A549 (cell line): ENCODE measurements at regions not wholly inside any gene's neighbourhood (a gene's known extent, or its start where the extent isn't known, plus 50 kb on each side); places are given as distances from the start of the nearest gene placed in this dataset.

Experiments used
- ATAC-seq, 2 experiments: fragments of 200-7000 bp in 1 of 2; fragments of >200 bp in 1 of 2; cut with Nextera tagmentation in 1 of 2; cut with Tn5 transposase in 1 of 2; 3 replicates each; pipeline versions ENCODE4 v1.8.0 to v1.9.1; 2018 to 2020; ENCODE audit warnings: mild to moderate bottlenecking in 1 of 2, moderate library complexity in 1 of 2
- CTCF ChIA-PET: fragments of 300-600 bp; sonication (Branson Sonifier 250); formaldehyde crosslinking; extraction: SDS; loops from one replicate; lab custom pipeline; 2021; ENCODE audit warnings: antibody characterized with exemption, inconsistent platforms; lab: Yijun Ruan, JAX
- POLR2A ChIA-PET: fragments of 350-600 bp; formaldehyde crosslinking; extraction: SDS; loops from one replicate; lab custom pipeline; 2021; ENCODE audit warnings: antibody characterized with exemption, inconsistent platforms; lab: Yijun Ruan, JAX
- DNase-seq, 2 experiments: peaks; one replicate each; pipeline versions ENCODE4 v3.0.0 to v3.0.0-alpha.2; 2011 to 2016; ENCODE audit warnings: low read depth in 1 of 2, low spot score in 1 of 2
- FAIRE-seq: peaks from 2 replicates; lab custom pipeline; 2011; peaks lifted over from hg19 to GRCh38; lab: Jason Lieb, UNC
- H3K27ac ChIP-seq, 2 experiments: fragments of >200 bp; sonication (Bioruptor Twin); formaldehyde crosslinking; 3 replicates each; pipeline ENCODE4 v1.5.1; 2016 to 2017
- H3K4me1 ChIP-seq: fragments of >200 bp; sonication (Bioruptor Twin); formaldehyde crosslinking; 3 replicates; pipeline ENCODE4 v1.6.1; 2016
- H3K4me2 ChIP-seq: fragments of >200 bp; sonication (Bioruptor Twin); formaldehyde crosslinking; 3 replicates; pipeline ENCODE4 v1.6.1; 2016
- H3K4me3 ChIP-seq: fragments of >200 bp; sonication (Bioruptor Twin); formaldehyde crosslinking; 3 replicates; pipeline ENCODE4 v1.5.1; 2016
- H3K9me3 ChIP-seq: fragments of >200 bp; sonication (Bioruptor Twin); formaldehyde crosslinking; 3 replicates; pipeline ENCODE4 v1.6.1; 2016
- CEBPB ChIP-seq, 2 experiments: fragments of >200 bp in 1 of 2; sonication (Bioruptor Twin) in 1 of 2; formaldehyde crosslinking in 1 of 2; IDR thresholded peaks; 2 replicates each; pipeline ENCODE4 v1.6.1; 2012 to 2016
- CHD2 ChIP-seq: fragments of 150-350 bp; IDR thresholded peaks from 2 replicates; pipeline ENCODE4 v1.6.1; 2014; ENCODE audit warnings: low read length; ENCODE audit not compliant: partially characterized antibody
- EHF ChIP-seq: fragments of 250-450 bp; sonication (Bioruptor Pico); IDR thresholded peaks from 2 replicates; pipeline ENCODE4 v1.5.0; 2020; ENCODE audit warnings: mild to moderate bottlenecking
- EP300 ChIP-seq, 2 experiments: fragments of >200 bp; sonication (Bioruptor Twin); formaldehyde crosslinking; IDR thresholded peaks; 2 replicates in 1 of 2; 3 replicates in 1 of 2; pipeline ENCODE4 v1.6.1; 2016 to 2017
- ESRRA ChIP-seq: fragments of 150-350 bp; IDR thresholded peaks from 2 replicates; pipeline ENCODE4 v1.6.1; 2014; ENCODE audit warnings: mild to moderate bottlenecking, low read length, borderline replicate concordance
- FOSL2 ChIP-seq, 2 experiments: fragments of 450-650 bp in 1 of 2; fragments of >200 bp in 1 of 2; sonication (Bioruptor Twin) in 1 of 2; formaldehyde crosslinking; IDR thresholded peaks; 2 replicates each; pipeline versions ENCODE4 v1.5.0 to v1.6.1; 2016 to 2020; ENCODE audit warnings: mild to moderate bottlenecking in 1 of 2, moderate library complexity in 1 of 2
- HEYL ChIP-seq: fragments of 250-450 bp; sonication (Bioruptor Pico); IDR thresholded peaks from 2 replicates; pipeline ENCODE4 v1.8.0; 2021; ENCODE audit warnings: mild to moderate bottlenecking, moderate library complexity
- HOXB13 ChIP-seq: fragments of 250-450 bp; sonication (Bioruptor Pico); IDR thresholded peaks from 2 replicates; pipeline ENCODE4 v1.5.0; 2020; ENCODE audit warnings: low read depth, mild to moderate bottlenecking, moderate library complexity
- KDM1A ChIP-seq: fragments of 200-600 bp; sonication (generic); IDR thresholded peaks from 2 replicates; pipeline ENCODE4 v1.6.1; 2016; ENCODE audit warnings: low read depth, mild to moderate bottlenecking
- MAZ ChIP-seq: fragments of 150-350 bp; IDR thresholded peaks from 2 replicates; pipeline ENCODE4 v1.6.1; 2014; ENCODE audit warnings: antibody characterized with exemption, low read depth, low read length, borderline replicate concordance
- MYC ChIP-seq: IDR thresholded peaks from 2 replicates; pipeline ENCODE4 v1.6.1; 2012; ENCODE audit warnings: mild to moderate bottlenecking, inconsistent platforms, low read length, improper control_type of control experiment, borderline replicate concordance
- NFE2L2 ChIP-seq: fragments of 150-350 bp; conservative IDR thresholded peaks from 2 replicates; pipeline ENCODE4 v1.6.1; 2014; ENCODE audit warnings: low read length
- PHF8 ChIP-seq: fragments of 200-600 bp; sonication (generic); IDR thresholded peaks from 2 replicates; pipeline ENCODE4 v1.6.1; 2016; ENCODE audit warnings: low read depth, mild to moderate bottlenecking, antibody characterized with exemption, moderate library complexity, borderline replicate concordance
- RCOR1 ChIP-seq: fragments of 150-350 bp; IDR thresholded peaks from 2 replicates; pipeline ENCODE4 v1.6.1; 2014; ENCODE audit warnings: antibody characterized with exemption, low read length, low read depth
- RFX5 ChIP-seq: fragments of 450-650 bp; IDR thresholded peaks from 2 replicates; pipeline ENCODE4 v1.7.1; 2014; ENCODE audit warnings: antibody characterized with exemption, mild to moderate bottlenecking, moderate library complexity
- RNF2 ChIP-seq: fragments of 200-600 bp; sonication (generic); IDR thresholded peaks from 2 replicates; pipeline ENCODE4 v1.6.1; 2016; ENCODE audit warnings: low read depth, mild to moderate bottlenecking, antibody characterized with exemption, moderate library complexity, borderline replicate concordance
- SMC3 ChIP-seq: fragments of >200 bp; sonication (Bioruptor Twin); formaldehyde crosslinking; IDR thresholded peaks from 3 replicates; pipeline ENCODE4 v1.6.1; 2018; ENCODE audit warnings: inconsistent platforms
- TFCP2L1 ChIP-seq: fragments of 250-450 bp; sonication (Bioruptor Pico); IDR thresholded peaks from 2 replicates; pipeline ENCODE4 v1.5.0; 2021; ENCODE audit warnings: mild to moderate bottlenecking
- TP53 ChIP-seq: fragments of 250-450 bp; sonication (Bioruptor Pico); IDR thresholded peaks from 2 replicates; pipeline ENCODE4 v1.5.0; 2021; ENCODE audit warnings: mild to moderate bottlenecking, moderate library complexity
- ZC3H11A ChIP-seq: fragments of 450-650 bp; IDR thresholded peaks from 2 replicates; pipeline ENCODE4 v1.6.1; 2014; ENCODE audit warnings: antibody characterized with exemption, mild to moderate bottlenecking
- ZSCAN20 ChIP-seq: fragments of 250-450 bp; sonication (Bioruptor Pico); IDR thresholded peaks from 2 replicates; pipeline ENCODE4 v1.8.0; 2022; ENCODE audit warnings: mild to moderate bottlenecking, moderate library complexity
- WGBS: methylation state at CpG from one replicate; pipeline ENCODE4 v1.1.6; 2017; ENCODE audit errors: missing lambda C conversion rate; 5-methylcytosine and 5-hydroxymethylcytosine counted together
- TF ChIP-seq, protein P1 (sequence below): fragments of 250-450 bp; sonication (Bioruptor Pico); IDR thresholded peaks from 2 replicates; pipeline ENCODE4 v1.5.0; 2020; ENCODE audit warnings: low read depth, mild to moderate bottlenecking, moderate library complexity
- TF ChIP-seq, protein P2 (sequence below): fragments of 200-600 bp; sonication (generic); IDR thresholded peaks from 2 replicates; pipeline ENCODE4 v1.6.1; 2016; ENCODE audit warnings: antibody characterized with exemption, mild to moderate bottlenecking, moderate library complexity
- TF ChIP-seq, protein P3 (sequence below): IDR thresholded peaks from 2 replicates; pipeline ENCODE4 v1.6.1; 2012; ENCODE audit warnings: low read depth, borderline replicate concordance
- TF ChIP-seq, protein P4 (sequence below): IDR thresholded peaks from 2 replicates; pipeline ENCODE4 v1.6.1; 2012

DNA sequence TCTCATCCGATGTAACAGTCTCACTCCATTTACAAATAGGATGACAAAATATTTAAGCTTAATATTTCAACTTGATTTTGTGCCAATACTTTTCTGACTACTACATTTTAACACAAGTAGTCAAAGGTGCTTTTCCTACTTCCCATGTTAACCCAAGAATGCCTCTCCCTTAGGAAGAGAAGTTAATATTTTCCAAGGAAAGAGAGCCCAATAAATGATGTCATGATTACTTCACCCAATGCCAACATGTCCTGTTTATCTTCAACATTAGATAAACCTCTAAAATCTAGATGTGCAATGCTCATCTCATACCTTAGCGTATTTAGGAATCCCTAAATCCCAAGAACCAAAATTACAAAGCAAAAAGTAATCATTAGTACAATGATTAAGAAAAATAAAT lies 156.7 kb upstream of the TENT5A start:
- DNase-seq: no peak
- ChIA-PET CTCF (no interaction called here), POLR2A (no interaction called here)
- TF ChIP-seq CEBPB (IDR thresholded peaks at IDR 0.05) (no peak), KDM1A (no peak), ESRRA (no peak), TP53 (CRISPR knock-in tag) (no peak), MAZ (no peak), MYC (no peak), HOXB13 (CRISPR knock-in tag) (no peak), PHF8 (no peak), ZSCAN20 (CRISPR knock-in tag) (no peak), HEYL (no peak), RFX5 (no peak), ZC3H11A (no peak), RCOR1 (no peak), TFCP2L1 (CRISPR knock-in tag) (no peak), CHD2 (no peak), NFE2L2 (no peak), FOSL2 (IDR thresholded peaks at IDR 0.05) (no peak), FOSL2 (CRISPR knock-in tag; IDR thresholded peaks at IDR 0.05) (no peak)
- TF ChIP-seq, protein P1, sequence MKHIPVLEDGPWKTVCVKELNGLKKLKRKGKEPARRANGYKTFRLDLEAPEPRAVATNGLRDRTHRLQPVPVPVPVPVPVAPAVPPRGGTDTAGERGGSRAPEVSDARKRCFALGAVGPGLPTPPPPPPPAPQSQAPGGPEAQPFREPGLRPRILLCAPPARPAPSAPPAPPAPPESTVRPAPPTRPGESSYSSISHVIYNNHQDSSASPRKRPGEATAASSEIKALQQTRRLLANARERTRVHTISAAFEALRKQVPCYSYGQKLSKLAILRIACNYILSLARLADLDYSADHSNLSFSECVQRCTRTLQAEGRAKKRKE (CRISPR knock-in tag): no peak
- TF ChIP-seq, protein P2, sequence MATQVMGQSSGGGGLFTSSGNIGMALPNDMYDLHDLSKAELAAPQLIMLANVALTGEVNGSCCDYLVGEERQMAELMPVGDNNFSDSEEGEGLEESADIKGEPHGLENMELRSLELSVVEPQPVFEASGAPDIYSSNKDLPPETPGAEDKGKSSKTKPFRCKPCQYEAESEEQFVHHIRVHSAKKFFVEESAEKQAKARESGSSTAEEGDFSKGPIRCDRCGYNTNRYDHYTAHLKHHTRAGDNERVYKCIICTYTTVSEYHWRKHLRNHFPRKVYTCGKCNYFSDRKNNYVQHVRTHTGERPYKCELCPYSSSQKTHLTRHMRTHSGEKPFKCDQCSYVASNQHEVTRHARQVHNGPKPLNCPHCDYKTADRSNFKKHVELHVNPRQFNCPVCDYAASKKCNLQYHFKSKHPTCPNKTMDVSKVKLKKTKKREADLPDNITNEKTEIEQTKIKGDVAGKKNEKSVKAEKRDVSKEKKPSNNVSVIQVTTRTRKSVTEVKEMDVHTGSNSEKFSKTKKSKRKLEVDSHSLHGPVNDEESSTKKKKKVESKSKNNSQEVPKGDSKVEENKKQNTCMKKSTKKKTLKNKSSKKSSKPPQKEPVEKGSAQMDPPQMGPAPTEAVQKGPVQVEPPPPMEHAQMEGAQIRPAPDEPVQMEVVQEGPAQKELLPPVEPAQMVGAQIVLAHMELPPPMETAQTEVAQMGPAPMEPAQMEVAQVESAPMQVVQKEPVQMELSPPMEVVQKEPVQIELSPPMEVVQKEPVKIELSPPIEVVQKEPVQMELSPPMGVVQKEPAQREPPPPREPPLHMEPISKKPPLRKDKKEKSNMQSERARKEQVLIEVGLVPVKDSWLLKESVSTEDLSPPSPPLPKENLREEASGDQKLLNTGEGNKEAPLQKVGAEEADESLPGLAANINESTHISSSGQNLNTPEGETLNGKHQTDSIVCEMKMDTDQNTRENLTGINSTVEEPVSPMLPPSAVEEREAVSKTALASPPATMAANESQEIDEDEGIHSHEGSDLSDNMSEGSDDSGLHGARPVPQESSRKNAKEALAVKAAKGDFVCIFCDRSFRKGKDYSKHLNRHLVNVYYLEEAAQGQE: no peak
- TF ChIP-seq, protein P3, sequence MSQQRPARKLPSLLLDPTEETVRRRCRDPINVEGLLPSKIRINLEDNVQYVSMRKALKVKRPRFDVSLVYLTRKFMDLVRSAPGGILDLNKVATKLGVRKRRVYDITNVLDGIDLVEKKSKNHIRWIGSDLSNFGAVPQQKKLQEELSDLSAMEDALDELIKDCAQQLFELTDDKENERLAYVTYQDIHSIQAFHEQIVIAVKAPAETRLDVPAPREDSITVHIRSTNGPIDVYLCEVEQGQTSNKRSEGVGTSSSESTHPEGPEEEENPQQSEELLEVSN: no peak
- ATAC-seq: no peak
- Histone ChIP-seq H3K4me2 (no peak overlapping the region), H3K4me3 (no peak overlapping the region), H3K4me1 (no peaks in the 10 kb centered on the region), H3K27ac (no peak overlapping the region), H3K9me3 (no peaks in the 10 kb centered on the region)
- FAIRE-seq: no peak
- 60% methylated on average over 2 of the region's 2 CpGs for WGBS

DNA sequence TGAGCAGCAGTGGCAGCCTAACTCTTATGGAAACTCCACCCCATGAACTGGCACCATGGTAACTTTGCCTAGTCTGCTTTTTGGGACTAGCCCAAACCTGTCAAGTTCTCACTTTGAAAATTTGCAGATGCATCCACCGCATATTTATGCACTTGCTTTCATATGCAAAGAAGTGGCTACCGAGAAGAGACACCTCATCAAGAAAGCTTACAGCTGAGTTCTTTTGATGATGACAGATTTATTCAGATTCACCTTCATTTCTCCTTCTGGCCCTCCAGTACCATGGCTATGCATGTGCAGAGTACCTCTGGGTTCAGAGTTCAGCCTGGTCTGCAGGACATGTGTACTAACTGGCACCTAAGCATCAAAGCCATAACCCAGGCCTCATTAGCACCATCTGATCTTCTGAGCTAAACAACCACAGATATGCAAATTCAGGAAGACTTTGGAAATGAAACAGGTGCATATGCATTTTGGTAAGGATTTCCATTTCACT lies 154.3 kb upstream of the TENT5A start:
- Histone ChIP-seq H3K4me3 (no peak overlapping the region), H3K4me2 (no peak overlapping the region), H3K27ac (no peak overlapping the region), H3K4me1 (no peaks in the 10 kb centered on the region), H3K9me3 (peaks cover 6% of the 10 kb centered on the region; the same call in 2 of the 3 replicates)
- TF ChIP-seq MAZ: no peak
- no peak for TF ChIP-seq FOSL2 (IDR thresholded peaks at IDR 0.05)
- no peak for TF ChIP-seq FOSL2 (CRISPR knock-in tag; IDR thresholded peaks at IDR 0.05)
- no peak for TF ChIP-seq EHF (CRISPR knock-in tag)
- TF ChIP-seq TP53 (CRISPR knock-in tag): no peak
- no peak for TF ChIP-seq RCOR1
- TF ChIP-seq EP300 (IDR thresholded peaks at IDR 0.05): no peak
- TF ChIP-seq, protein P4, sequence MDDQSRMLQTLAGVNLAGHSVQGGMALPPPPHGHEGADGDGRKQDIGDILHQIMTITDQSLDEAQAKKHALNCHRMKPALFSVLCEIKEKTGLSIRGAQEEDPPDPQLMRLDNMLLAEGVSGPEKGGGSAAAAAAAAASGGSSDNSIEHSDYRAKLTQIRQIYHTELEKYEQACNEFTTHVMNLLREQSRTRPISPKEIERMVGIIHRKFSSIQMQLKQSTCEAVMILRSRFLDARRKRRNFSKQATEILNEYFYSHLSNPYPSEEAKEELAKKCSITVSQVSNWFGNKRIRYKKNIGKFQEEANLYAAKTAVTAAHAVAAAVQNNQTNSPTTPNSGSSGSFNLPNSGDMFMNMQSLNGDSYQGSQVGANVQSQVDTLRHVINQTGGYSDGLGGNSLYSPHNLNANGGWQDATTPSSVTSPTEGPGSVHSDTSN: no peak
- TF ChIP-seq RNF2: no peak
- TF ChIP-seq SMC3: no peak
- TF ChIP-seq RFX5: no peak
- TF ChIP-seq HOXB13 (CRISPR knock-in tag): no peak
- no peak for FAIRE-seq
- no peak for DNase-seq
- ChIA-PET POLR2A (no interaction called here), CTCF (no interaction called here)
- WGBS: 90% methylated on average over 2 of the region's 2 CpGs
- no peak for ATAC-seq
